GM12878 (cell line): ENCODE measurements at regions not wholly inside any gene's neighbourhood (a gene's known extent, or its start where the extent isn't known, plus 50 kb on each side); places are given as distances from the start of the nearest gene placed in this dataset.

Experiments
- ATAC-seq: fragments of 200-7000 bp; cut with Tn5 transposase; 3 replicates; pipeline ENCODE4 v1.9.1; 2020; ENCODE audit warnings: mild to moderate bottlenecking, moderate library complexity
- BruUV-seq: library from RNA; stranded (reverse); fragments of 400-500 nt; replicated peaks from 2 replicates; lab custom pipeline; 2021; lab: Mats Ljungman, UMichigan
- CTCF ChIA-PET: fragments of 300-600 bp; sonication (Branson Sonifier 250); formaldehyde crosslinking; extraction: SDS; loops from one replicate; lab custom pipeline; 2021; ENCODE audit warnings: inconsistent platforms; lab: Yijun Ruan, JAX
- POLR2A ChIA-PET: fragments of 350-600 bp; formaldehyde crosslinking; extraction: SDS; loops from one replicate; lab custom pipeline; 2021; ENCODE audit warnings: inconsistent platforms; lab: Charles Lee
- RAD21 ChIA-PET: fragments of 300-600 bp; sonication (Branson Sonifier 250); formaldehyde crosslinking; loops from one replicate; lab custom pipeline; 2023; ENCODE audit warnings: antibody characterized with exemption; ENCODE audit not compliant: unreplicated experiment; lab: Charles Lee
- SMC1A ChIA-PET: fragments of 300-600 bp; sonication (Branson Sonifier 250); formaldehyde crosslinking; loops from one replicate; lab custom pipeline; 2023; ENCODE audit not compliant: unreplicated experiment, uncharacterized antibody; lab: Charles Lee
- DNase-seq: peaks from one replicate; pipeline ENCODE4 v3.0.0-alpha.2; 2011; ENCODE audit warnings: low read depth, low spot score
- FAIRE-seq: peaks from 3 replicates; lab custom pipeline; 2011; peaks lifted over from hg19 to GRCh38; lab: Jason Lieb, UNC
- H2AFZ ChIP-seq: 2 replicates; pipeline ENCODE4 v1.6.0; 2011; ENCODE audit warnings: low read depth, low read length, control low read depth; ENCODE audit not compliant: control insufficient read depth
- H3K27ac ChIP-seq: 2 replicates; pipeline ENCODE4 v1.5.1; 2011; ENCODE audit warnings: control low read depth; ENCODE audit not compliant: control insufficient read depth, insufficient read depth
- H3K27me3 ChIP-seq, 2 experiments: replicated peaks in 1 of 2; 2 replicates each; pipeline versions ENCODE4 v1.6.0 to v1.6.1; 2011; ENCODE audit warnings: low read length in 1 of 2; ENCODE audit not compliant: control insufficient read depth in 2 of 2, insufficient read depth in 2 of 2
- H3K36me3 ChIP-seq, 2 experiments: 2 replicates each; pipeline ENCODE4 v1.5.1; 2011; ENCODE audit warnings: low read length in 1 of 2; ENCODE audit not compliant: control insufficient read depth in 2 of 2, insufficient read depth in 2 of 2
- H3K4me1 ChIP-seq: 2 replicates; pipeline ENCODE4 v1.6.1; 2011; ENCODE audit warnings: mild to moderate bottlenecking, low read length, moderate library complexity, mixed read lengths; ENCODE audit not compliant: control insufficient read depth, insufficient read depth
- H3K4me2 ChIP-seq: 2 replicates; pipeline ENCODE4 v1.6.0; 2011; ENCODE audit warnings: control low read depth; ENCODE audit not compliant: control insufficient read depth, insufficient read depth
- H3K4me3 ChIP-seq: fragments of 200-600 bp; sonication (generic); 2 replicates; pipeline ENCODE4 v1.5.1; 2016
- H3K79me2 ChIP-seq: 2 replicates; pipeline ENCODE4 v1.6.0; 2011; ENCODE audit warnings: low read length; ENCODE audit not compliant: control insufficient read depth, insufficient read depth
- H3K9ac ChIP-seq: 2 replicates; pipeline ENCODE4 v1.8.0; 2011; ENCODE audit warnings: low read length, control low read depth, mixed read lengths; ENCODE audit not compliant: control insufficient read depth, insufficient read depth
- H3K9me3 ChIP-seq: replicated peaks from 3 replicates; pipeline ENCODE4 v1.5.1; 2011; ENCODE audit warnings: mild to moderate bottlenecking, low read length; ENCODE audit not compliant: control insufficient read depth, insufficient read depth
- H4K20me1 ChIP-seq: 2 replicates; pipeline ENCODE4 v1.6.0; 2011; ENCODE audit not compliant: control insufficient read depth, insufficient read depth
- CTCF ChIP-seq, 3 experiments: IDR thresholded peaks in 2 of 3; conservative IDR thresholded peaks in 1 of 3; 2 replicates each; pipeline ENCODE4 v1.5.1; 2011; ENCODE audit warnings: low read depth in 3 of 3, low read length in 3 of 3, mild to moderate bottlenecking in 3 of 3, control low read depth in 2 of 3, moderate library complexity in 2 of 3, inconsistent platforms in 1 of 3, mixed read lengths in 1 of 3; ENCODE audit not compliant: control insufficient read depth in 2 of 3, insufficient read depth in 1 of 3; ENCODE audit errors: extremely low read depth in 1 of 3
- IKZF2 ChIP-seq, 2 experiments: fragments of 450-650 bp; IDR thresholded peaks; 2 replicates each; pipeline ENCODE4 v1.6.1; 2017; ENCODE audit warnings: mild to moderate bottlenecking in 2 of 2, moderate library complexity in 2 of 2
- PBX3 ChIP-seq: IDR thresholded peaks from 2 replicates; pipeline ENCODE4 v1.6.1; 2011; ENCODE audit warnings: mild to moderate bottlenecking, low read depth, low read length, moderate library complexity; ENCODE audit not compliant: insufficient replicate concordance
- PML ChIP-seq: IDR thresholded peaks from 2 replicates; pipeline ENCODE4 v1.6.1; 2012; ENCODE audit warnings: low read length, inconsistent platforms
- RAD21 ChIP-seq: IDR thresholded peaks from 2 replicates; pipeline ENCODE4 v1.6.1; 2011; ENCODE audit warnings: mild to moderate bottlenecking, low read depth, low read length, moderate library complexity; ENCODE audit not compliant: insufficient read depth
- TCF7 ChIP-seq: IDR thresholded peaks from 2 replicates; pipeline ENCODE4 v1.6.1; 2014; ENCODE audit warnings: antibody characterized with exemption, borderline replicate concordance
- WGBS: methylation state at CpG from one replicate; pipeline ENCODE4 v1.1.6; 2016; ENCODE audit warnings: low lambda C conversion rate; ENCODE audit not compliant: insufficient replicate concordance, insufficient coverage; ENCODE audit errors: missing lambda C conversion rate; 5-methylcytosine and 5-hydroxymethylcytosine counted together
- in situ Hi-C: fragments of 300-500 bp; cut with MboI; formaldehyde crosslinking; loops from 9 replicates; pipeline ENCODE4 v1.14.3; 2018; ENCODE audit warnings: mixed read lengths
- intact Hi-C: fragments of 100-400 bp; cut with micrococcal nuclease; formaldehyde crosslinking; loops from one replicate; pipeline ENCODE4 v1.14.2; 2022; ENCODE audit not compliant: unreplicated experiment
- TF ChIP-seq, protein P1 (sequence below): IDR thresholded peaks from 2 replicates; pipeline ENCODE4 v1.6.1; 2011; ENCODE audit warnings: low read depth, low read length, improper control_type of control experiment, borderline replicate concordance

- Histone ChIP-seq H3K9ac (no peak overlapping the region), H3K36me3 (no peaks in the 10 kb centered on the region), H4K20me1 (no peaks in the 10 kb centered on the region), H3K27me3 (no peaks in the 10 kb centered on the region; a peak in 1 of 4 replicates), H3K4me3 (no peak overlapping the region), H3K4me2 (no peak overlapping the region), H3K79me2 (no peaks in the 10 kb centered on the region), H2AFZ (no peak overlapping the region), H3K9me3 (no peaks in the 10 kb centered on the region), H3K27ac (no peak overlapping the region), H3K4me1 (peaks cover 14% of the 10 kb centered on the region)
- no TSS peak for BruUV-seq
- TF ChIP-seq PML (no peak), IKZF2 (IDR thresholded peaks at IDR 0.05) (no peak), PBX3 (no peak), CTCF (IDR thresholded peaks at IDR 0.05 in 2 of 3, conservative IDR thresholded peaks at IDR 0.05 in 1 of 3; ENCODE audit: control insufficient read depth in 2 of 3, extremely low read depth in 1 of 3, insufficient read depth in 1 of 3, low read depth in 3 of 3, low read length in 3 of 3) (0 out of 6 replicates have a peak, but pooled peaks of 1 of the 3 experiments have one; percentile 17), RAD21 (0 out of 2 replicates have a peak, but pooled peaks have one; percentile 9), TCF7 (no peak)
- TF ChIP-seq, protein P1, sequence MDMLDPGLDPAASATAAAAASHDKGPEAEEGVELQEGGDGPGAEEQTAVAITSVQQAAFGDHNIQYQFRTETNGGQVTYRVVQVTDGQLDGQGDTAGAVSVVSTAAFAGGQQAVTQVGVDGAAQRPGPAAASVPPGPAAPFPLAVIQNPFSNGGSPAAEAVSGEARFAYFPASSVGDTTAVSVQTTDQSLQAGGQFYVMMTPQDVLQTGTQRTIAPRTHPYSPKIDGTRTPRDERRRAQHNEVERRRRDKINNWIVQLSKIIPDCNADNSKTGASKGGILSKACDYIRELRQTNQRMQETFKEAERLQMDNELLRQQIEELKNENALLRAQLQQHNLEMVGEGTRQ: no peak
- ChIA-PET POLR2A (no interaction called here), RAD21 (interaction anchor here (0.5 to 1.6 kb wide), 4 partner anchors 47 to 195 kb away, joined by 3 to 7 read pairs (median 3); no protein-coding TSS in a partner anchor), CTCF (interaction anchor here (0.6 to 2.9 kb wide), 7 partner anchors 46 to 360 kb away, joined by 3 to 12 read pairs (median 7); partner anchors contain the start of gene TNFRSF19), SMC1A (interaction anchor here (0.9 to 1.3 kb wide), 2 partner anchors 23 to 55 kb away, joined by 3 to 6 read pairs; no protein-coding TSS in a partner anchor)
- in situ Hi-C loops: loop anchor here (5.0 kb wide), 1 partner anchor 54 kb away; no protein-coding TSS in a partner anchor
- intact Hi-C loops: loop anchor here (5.0 kb wide), 1 partner anchor 54 kb away; no protein-coding TSS in a partner anchor
- 68% methylated on average over 6 of the region's 6 CpGs for WGBS
- DNase-seq (no peak), ATAC-seq (no peak), FAIRE-seq (no peak)
Measured at GRCh38 chr13:23512762-23513395, 57.3 kb upstream of the TNFRSF19 start.
